Spleen (tissue), 11 donors: ENCODE measurements at regions not wholly inside any gene's neighbourhood (a gene's known extent, or its start where the extent isn't known, plus 50 kb on each side); places are given as distances from the start of the nearest gene placed in this dataset.
A peak's percentile ranks its signal among the peaks of the same experiment; 100 is the strongest.

Experiments
- DNase-seq: peaks from one replicate; pipeline ENCODE4 v3.0.0-alpha.2; 2020
- H3K27ac ChIP-seq, 8 donors: fragments of 200-600 bp; sonication (generic) in 7 of 8; 1 replicate in 4 of 8; 2 replicates in 4 of 8; pipeline versions ENCODE4 v1.5.0 to v1.8.0; 2016 to 2021; ENCODE audit warnings: inconsistent platforms in 4 of 8, mild to moderate bottlenecking in 4 of 8, moderate library complexity in 1 of 8
- H3K27me3 ChIP-seq, 7 donors: fragments of 200-600 bp; sonication (generic) in 6 of 7; replicated peaks in 1 of 7; 1 replicate in 4 of 7; 2 replicates in 3 of 7; pipeline versions ENCODE4 v1.5.0 to v1.8.0; 2016 to 2021; ENCODE audit warnings: inconsistent platforms in 3 of 7, mild to moderate bottlenecking in 1 of 7
- H3K36me3 ChIP-seq, 6 donors: fragments of 200-600 bp; sonication (generic) in 5 of 6; 1 replicate in 4 of 6; 2 replicates in 2 of 6; pipeline versions ENCODE4 v1.5.0 to v1.8.0; 2016 to 2021; ENCODE audit warnings: inconsistent platforms in 2 of 6
- H3K4me1 ChIP-seq, 6 donors: fragments of 200-600 bp; sonication (generic) in 5 of 6; 1 replicate in 3 of 6; 2 replicates in 3 of 6; pipeline versions ENCODE4 v1.5.0 to v1.8.0; 2016 to 2021; ENCODE audit warnings: inconsistent platforms in 3 of 6
- H3K4me3 ChIP-seq, 8 donors: fragments of 200-600 bp; sonication (generic) in 7 of 8; 1 replicate in 4 of 8; 2 replicates in 4 of 8; pipeline versions ENCODE4 v1.5.0 to v1.8.0; 2016 to 2021; ENCODE audit warnings: inconsistent platforms in 4 of 8, mild to moderate bottlenecking in 4 of 8, moderate library complexity in 2 of 8
- H3K9me3 ChIP-seq, 8 donors: fragments of 200-600 bp; sonication (generic) in 7 of 8; 1 replicate in 4 of 8; 2 replicates in 4 of 8; pipeline versions ENCODE4 v1.5.0 to v1.8.0; 2016 to 2021; ENCODE audit warnings: inconsistent platforms in 4 of 8
- CTCF ChIP-seq, 11 experiments: fragments of 200-600 bp in 7 of 11; fragments of 450-650 bp in 4 of 11; sonication (generic) in 4 of 11; IDR thresholded peaks in 8 of 11; conservative IDR thresholded peaks in 3 of 11; 1 replicate in 7 of 11; 2 replicates in 4 of 11; pipeline versions ENCODE4 v1.4.0 to v1.8.0; 2016 to 2021; ENCODE audit warnings: antibody characterized with exemption in 11 of 11, inconsistent platforms in 4 of 11, mild to moderate bottlenecking in 1 of 11
- POLR2A ChIP-seq, 3 donors: fragments of 450-650 bp; IDR thresholded peaks; one replicate each; pipeline ENCODE4 v1.5.1; 2017; ENCODE audit warnings: antibody characterized with exemption in 3 of 3, mild to moderate bottlenecking in 1 of 3
- POLR2AphosphoS5 ChIP-seq, 3 donors: sonication (generic); formaldehyde crosslinking; IDR thresholded peaks; one replicate each; pipeline ENCODE4 v1.5.1; 2017; ENCODE audit warnings: antibody characterized with exemption in 3 of 3
- WGBS, 5 donors: extraction: QIAGEN DNeasy Blood & Tissue Kit in 3 of 5; methylation state at CpG; one replicate each; pipeline versions ENCODE4 v1.1.5 to v1.1.7; 2013 to 2018; 5-methylcytosine and 5-hydroxymethylcytosine counted together
- intact Hi-C: fragments of 100-400 bp; cut with DNase I; formaldehyde crosslinking; loops from one replicate; pipeline ENCODE4 v1.15.0; 2023; ENCODE audit warnings: low total_unique reads
- donor health status: healthy with polysubstance abuse.
- donor health status: DM: no; HTN: no; CAD: no; lungs with moderate emphysema.
- donor health status: DM: no; HTN: no; CAD: no.
- donor health status: Bipolar disorder and iron deficiency.
- donor health status: healthy.
- donor health status: DM: no; HTN: no; CAD: no.
- donor health status: DM: yes; HTN: yes; CAD: no.

GRCh38 chr12:85516667-85517325 is 236.8 kb downstream of the ALX1 start:
- H3K9me3 ChIP-seq: no peaks in the 10 kb centered on the region
- WGBS, 5 donors: 45 to 77% (median 74%) methylated on average over 3 of the region's 3 CpGs
- no peaks in the 10 kb centered on the region for H3K27me3 ChIP-seq
- TF ChIP-seq POLR2AphosphoS5 (IDR thresholded peaks at IDR 0.05) (no peak), CTCF (IDR thresholded peaks at IDR 0.05 in 8 of 11, conservative IDR thresholded peaks at IDR 0.05 in 3 of 11) (no peak), POLR2A (IDR thresholded peaks at IDR 0.05) (no peak)
- H3K36me3 ChIP-seq: no peaks in the 10 kb centered on the region
- no peak overlapping the region for H3K27ac ChIP-seq
- no peaks in the 10 kb centered on the region for H3K4me1 ChIP-seq
- intact Hi-C loops: no loop called here
- no peak for DNase-seq
- H3K4me3 ChIP-seq: no peak overlapping the region

GRCh38 chr12:85519163-85519562 is 239.1 kb downstream of the ALX1 start:
- no peaks in the 10 kb centered on the region for H3K4me1 ChIP-seq
- 56 to 68% (median 60%) methylated on average over 3 of the region's 3 CpGs for WGBS, 5 donors

GRCh38 chr12:85523197-85523596 is 243.2 kb downstream of the ALX1 start:
- no peaks in the 10 kb centered on the region for H3K36me3 ChIP-seq
- H3K27me3 ChIP-seq: no peaks in the 10 kb centered on the region
- no peak for DNase-seq
- H3K27ac ChIP-seq: no peak overlapping the region
- intact Hi-C loops: no loop called here
- no peaks in the 10 kb centered on the region for H3K4me1 ChIP-seq
- 81 to 89% (median 86%) methylated on average over 2 of the region's 2 CpGs for WGBS, 5 donors
- no peak overlapping the region for H3K4me3 ChIP-seq
- no peak for TF ChIP-seq POLR2A (IDR thresholded peaks at IDR 0.05)
- no peak for TF ChIP-seq CTCF (IDR thresholded peaks at IDR 0.05 in 8 of 11, conservative IDR thresholded peaks at IDR 0.05 in 3 of 11)
- TF ChIP-seq POLR2AphosphoS5 (IDR thresholded peaks at IDR 0.05): no peak
- H3K9me3 ChIP-seq: no peaks in the 10 kb centered on the region

More at GRCh38 chr12:85519163-85519562, 239.1 kb downstream of the ALX1 start:
- no peaks in the 10 kb centered on the region for H3K27me3 ChIP-seq
- intact Hi-C loops: no loop called here
- no peaks in the 10 kb centered on the region for H3K36me3 ChIP-seq
- no peaks in the 10 kb centered on the region for H3K9me3 ChIP-seq
- DNase-seq: no peak
- no peak overlapping the region for H3K4me3 ChIP-seq
- TF ChIP-seq CTCF (IDR thresholded peaks at IDR 0.05 in 8 of 11, conservative IDR thresholded peaks at IDR 0.05 in 3 of 11): no peak
- TF ChIP-seq POLR2A (IDR thresholded peaks at IDR 0.05): no peak
- no peak for TF ChIP-seq POLR2AphosphoS5 (IDR thresholded peaks at IDR 0.05)
- H3K27ac ChIP-seq: no peak overlapping the region

GRCh38 chr12:85527192-85527591 is 247.2 kb downstream of the ALX1 start:
- Histone ChIP-seq H3K27me3 (no peaks in the 10 kb centered on the region), H3K4me1 (no peaks in the 10 kb centered on the region), H3K36me3 (no peaks in the 10 kb centered on the region), H3K4me3 (no peak overlapping the region), H3K9me3 (no peaks in the 10 kb centered on the region), H3K27ac (peak overlapping the region in 2 of 8 donors; percentile 17 to 40)
- no peak for DNase-seq
- WGBS, 5 donors: 41 to 66% (median 49%) methylated on average over 2 of the region's 2 CpGs
- intact Hi-C loops: no loop called here
- TF ChIP-seq POLR2A (IDR thresholded peaks at IDR 0.05) (no peak), POLR2AphosphoS5 (IDR thresholded peaks at IDR 0.05) (no peak), CTCF (IDR thresholded peaks at IDR 0.05 in 8 of 11, conservative IDR thresholded peaks at IDR 0.05 in 3 of 11) (no peak)
